ENCODE measurements at regions not wholly inside any gene's neighbourhood (a gene's known extent, or its start where the extent isn't known, plus 50 kb on each side); places are given as distances from the start of the nearest gene placed in this dataset.

DNA sequence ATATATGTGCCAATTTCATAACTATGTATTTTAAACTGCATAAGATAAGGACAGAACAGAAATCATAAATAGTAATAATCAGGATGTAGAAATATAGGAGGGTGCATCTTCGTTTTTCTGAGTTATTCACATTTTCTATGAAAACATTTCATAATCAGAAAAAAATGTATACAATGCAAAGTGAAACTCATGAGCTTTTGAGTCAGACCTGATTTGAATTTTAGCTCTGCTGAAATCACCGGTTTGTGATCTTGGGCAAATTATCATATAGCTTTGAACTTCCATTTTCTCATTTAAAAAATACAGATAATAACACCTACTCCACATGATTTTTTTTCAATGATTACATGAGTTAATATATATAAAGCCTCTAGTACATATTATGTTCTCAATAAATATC is 106.9 kb downstream of the KDR start:
- TF ChIP-seq, protein P1, sequence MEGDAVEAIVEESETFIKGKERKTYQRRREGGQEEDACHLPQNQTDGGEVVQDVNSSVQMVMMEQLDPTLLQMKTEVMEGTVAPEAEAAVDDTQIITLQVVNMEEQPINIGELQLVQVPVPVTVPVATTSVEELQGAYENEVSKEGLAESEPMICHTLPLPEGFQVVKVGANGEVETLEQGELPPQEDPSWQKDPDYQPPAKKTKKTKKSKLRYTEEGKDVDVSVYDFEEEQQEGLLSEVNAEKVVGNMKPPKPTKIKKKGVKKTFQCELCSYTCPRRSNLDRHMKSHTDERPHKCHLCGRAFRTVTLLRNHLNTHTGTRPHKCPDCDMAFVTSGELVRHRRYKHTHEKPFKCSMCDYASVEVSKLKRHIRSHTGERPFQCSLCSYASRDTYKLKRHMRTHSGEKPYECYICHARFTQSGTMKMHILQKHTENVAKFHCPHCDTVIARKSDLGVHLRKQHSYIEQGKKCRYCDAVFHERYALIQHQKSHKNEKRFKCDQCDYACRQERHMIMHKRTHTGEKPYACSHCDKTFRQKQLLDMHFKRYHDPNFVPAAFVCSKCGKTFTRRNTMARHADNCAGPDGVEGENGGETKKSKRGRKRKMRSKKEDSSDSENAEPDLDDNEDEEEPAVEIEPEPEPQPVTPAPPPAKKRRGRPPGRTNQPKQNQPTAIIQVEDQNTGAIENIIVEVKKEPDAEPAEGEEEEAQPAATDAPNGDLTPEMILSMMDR (IDR thresholded peaks at IDR 0.05; ENCODE audit: borderline replicate concordance, extremely low read depth, low read length, poor library complexity, severe bottlenecking): no peak
- TF ChIP-seq EZH2 (IDR thresholded peaks at IDR 0.05; ENCODE audit: borderline replicate concordance, low read depth, low read length, severe bottlenecking): no peak
